Spleen (tissue), 7 donors: ENCODE measurements at regions not wholly inside any gene's neighbourhood (a gene's known extent, or its start where the extent isn't known, plus 50 kb on each side); places are given as distances from the start of the nearest gene placed in this dataset.

Source experiments
- CTCF ChIP-seq, 11 experiments: fragments of 200-600 bp in 7 of 11; fragments of 450-650 bp in 4 of 11; sonication (generic) in 4 of 11; IDR thresholded peaks in 8 of 11; conservative IDR thresholded peaks in 3 of 11; 1 replicate in 7 of 11; 2 replicates in 4 of 11; pipeline versions ENCODE4 v1.4.0 to v1.8.0; 2016 to 2021; ENCODE audit warnings: antibody characterized with exemption in 11 of 11, inconsistent platforms in 4 of 11, mild to moderate bottlenecking in 1 of 11
- POLR2A ChIP-seq, 3 donors: fragments of 450-650 bp; IDR thresholded peaks; one replicate each; pipeline ENCODE4 v1.5.1; 2017; ENCODE audit warnings: antibody characterized with exemption in 3 of 3, mild to moderate bottlenecking in 1 of 3
- donor health status: DM: no; HTN: no; CAD: no; lungs with moderate emphysema.
- donor health status: DM: no; HTN: no; CAD: no.
- donor health status: DM: no; HTN: no; CAD: no.

- no peak for TF ChIP-seq CTCF (IDR thresholded peaks at IDR 0.05 in 8 of 11, conservative IDR thresholded peaks at IDR 0.05 in 3 of 11)
- TF ChIP-seq POLR2A (IDR thresholded peaks at IDR 0.05) = no peak
Measured at GRCh38 chr11:134740590-134741261, 328.7 kb upstream of the B3GAT1 start.
